GM19463 (cell line): ENCODE measurements at regions not wholly inside any gene's neighbourhood (a gene's known extent, or its start where the extent isn't known, plus 50 kb on each side); places are given as distances from the start of the nearest gene placed in this dataset.
"Not testable (repeated sequence)": the region's sequence is repeated elsewhere in the genome, so short reads cannot be mapped to it uniquely, and the experiment has no call there.

Source experiments
- ATAC-seq: cut with Tn5 transposase; IDR thresholded peaks from one replicate; pipeline ENCODE4 v1.9.1; 2021; ENCODE audit warnings: mild to moderate bottlenecking, moderate library complexity; ENCODE audit not compliant: unreplicated experiment

- ATAC-seq, result no peak
Observed at GRCh38 chr7:15837306-15837950, 150.9 kb upstream of the MEOX2 start.

- ATAC-seq, result no peak
Observed at GRCh38 chr7:15836651-15837050, 150.2 kb upstream of the MEOX2 start.

- no peak for ATAC-seq
Observed at GRCh38 chr7:15836041-15836440, 149.6 kb upstream of the MEOX2 start.

- no peak for ATAC-seq
Observed at GRCh38 chr7:15834446-15834845, 148.0 kb upstream of the MEOX2 start.

GRCh38 chr7:15832996-15833395 lies 146.5 kb upstream of the MEOX2 start:
- no peak for ATAC-seq

DNA sequence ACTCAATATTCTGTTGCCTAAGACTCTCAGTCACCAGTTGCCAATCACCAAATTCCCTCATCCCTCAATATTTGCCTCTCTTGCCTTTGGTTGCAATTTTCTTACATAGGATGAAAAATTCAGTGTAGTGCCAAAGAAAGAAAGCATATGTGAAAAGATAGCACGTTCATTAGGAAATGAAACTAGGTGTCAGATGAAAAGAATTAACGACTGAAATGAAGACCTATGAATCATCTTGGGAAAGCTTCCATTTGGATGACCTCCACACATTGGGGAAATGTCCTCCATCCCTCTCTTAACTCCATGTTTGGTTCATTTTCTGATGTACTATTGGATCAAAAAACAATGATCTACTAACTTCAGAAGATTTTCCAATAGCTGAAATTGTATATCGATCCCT lies 145.1 kb upstream of the MEOX2 start:
- no peak for ATAC-seq

GRCh38 chr7:15829691-15830090 lies 143.2 kb upstream of the MEOX2 start:
- ATAC-seq, result no peak

GRCh38 chr7:15828881-15829280 lies 142.4 kb upstream of the MEOX2 start:
- no peak for ATAC-seq

- no peak for ATAC-seq
Observed at GRCh38 chr7:15821484-15822427, 135.3 kb upstream of the MEOX2 start.

GRCh38 chr7:15820319-15820718 lies 133.8 kb upstream of the MEOX2 start:
- ATAC-seq, result no peak

- no peak for ATAC-seq
Observed at GRCh38 chr7:15816835-15817426, 130.4 kb upstream of the MEOX2 start.

DNA sequence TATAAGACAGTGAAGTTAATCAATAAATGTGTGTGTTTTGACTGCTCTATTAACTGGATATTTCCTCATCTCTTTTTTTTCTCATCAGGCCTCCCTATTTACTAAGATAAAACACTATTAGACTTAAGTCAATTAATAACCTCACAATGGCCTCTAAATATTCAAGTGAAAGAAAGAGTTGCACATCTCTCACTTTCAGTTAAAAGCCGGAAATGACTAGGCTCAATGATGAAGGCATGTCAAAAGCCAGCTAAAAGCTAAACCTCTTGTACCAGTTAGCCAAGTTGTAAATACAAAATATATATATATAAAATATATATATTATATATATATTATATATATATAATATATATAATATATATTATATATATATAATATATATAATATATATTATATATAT lies 127.0 kb upstream of the MEOX2 start:
- no peak for ATAC-seq

GRCh38 chr7:15810383-15810782 lies 123.9 kb upstream of the MEOX2 start:
- not testable (repeated sequence) for ATAC-seq

GRCh38 chr7:15809936-15810335 lies 123.5 kb upstream of the MEOX2 start:
- not testable (repeated sequence) for ATAC-seq

DNA sequence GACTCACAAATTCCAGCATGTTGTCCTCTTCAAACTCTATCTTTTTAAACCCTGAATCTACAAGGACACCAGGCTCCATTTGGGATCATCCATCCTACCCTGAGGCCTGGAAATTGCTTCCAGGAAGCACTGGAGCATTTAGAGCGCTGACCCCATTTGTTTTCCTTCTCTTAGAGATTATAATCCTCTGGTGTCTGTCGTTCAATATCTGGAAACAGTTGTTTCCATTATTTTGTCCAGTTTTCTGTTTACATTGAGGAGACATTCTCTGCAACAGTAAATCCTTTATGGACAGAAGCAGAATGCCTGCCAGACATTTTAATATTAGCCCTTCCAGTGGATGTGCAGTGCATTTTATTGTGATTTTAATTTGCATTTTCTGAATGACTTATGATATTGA lies 119.4 kb upstream of the MEOX2 start:
- ATAC-seq, result no peak

DNA sequence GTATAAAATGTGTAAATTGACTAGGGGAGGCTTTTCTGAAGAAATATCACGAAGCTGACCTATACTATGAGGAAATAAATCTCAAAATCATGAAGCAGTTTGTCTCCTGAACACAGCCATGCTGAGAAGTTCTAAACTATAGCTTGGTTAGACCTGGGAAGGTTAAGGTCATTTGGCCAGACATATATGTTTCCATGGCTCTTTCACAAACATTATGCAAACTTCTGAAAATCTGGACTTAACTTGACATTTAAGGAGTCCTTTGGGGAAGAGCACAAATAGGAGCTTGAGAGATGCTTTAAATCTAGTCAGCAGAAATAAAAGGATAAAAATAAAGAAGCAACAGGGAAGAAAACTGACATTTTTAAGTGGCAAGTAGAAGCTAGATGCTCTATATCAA lies 115.9 kb upstream of the MEOX2 start:
- ATAC-seq, result no peak

DNA sequence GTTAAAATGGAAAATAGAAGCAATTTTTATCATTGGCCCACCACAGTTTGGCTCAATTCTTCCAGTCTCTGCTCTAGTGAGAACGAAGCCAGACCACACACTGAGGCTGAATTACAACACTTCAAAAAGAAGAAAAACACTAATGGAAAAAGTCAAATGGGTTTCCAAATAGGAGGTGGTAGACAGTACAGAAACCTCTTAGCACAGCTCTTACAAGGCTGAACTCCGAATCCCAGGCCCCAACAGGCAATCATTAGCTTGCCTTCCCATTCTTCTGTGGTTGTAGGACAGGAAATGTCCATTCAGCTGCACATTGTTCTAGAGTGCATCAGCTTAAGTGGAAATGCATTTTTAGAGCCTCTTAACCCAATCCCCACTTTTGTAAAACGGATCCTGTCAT lies 115.1 kb upstream of the MEOX2 start:
- ATAC-seq, result no peak

- ATAC-seq, result no peak
Observed at GRCh38 chr7:15801041-15801440, 114.6 kb upstream of the MEOX2 start.

- ATAC-seq, result no peak
Observed at GRCh38 chr7:15798081-15798480, 111.6 kb upstream of the MEOX2 start.

DNA sequence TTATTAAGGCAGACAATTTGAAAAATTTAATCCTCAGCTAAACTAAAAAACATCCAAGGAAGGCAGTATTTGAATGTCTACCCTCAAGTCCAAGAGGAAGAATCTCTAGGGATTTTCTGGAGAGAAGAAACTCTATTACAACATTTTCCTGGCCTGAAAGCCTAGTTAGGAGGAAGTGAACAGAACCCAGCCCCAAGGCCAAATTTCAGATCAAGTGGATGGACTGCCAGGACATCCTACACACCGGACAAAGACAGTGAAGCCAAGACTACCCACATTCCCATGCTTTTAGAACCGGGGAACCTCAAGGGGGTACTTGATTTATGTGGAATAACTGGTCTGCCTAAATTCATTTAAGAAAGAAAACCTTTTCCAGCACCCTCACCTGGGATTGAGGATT lies 108.9 kb upstream of the MEOX2 start:
- ATAC-seq, result no peak

GRCh38 chr7:15794801-15795200 lies 108.3 kb upstream of the MEOX2 start:
- ATAC-seq, result no peak

GRCh38 chr7:15784694-15785030 lies 98.2 kb upstream of the MEOX2 start:
- no peak for ATAC-seq
